ENCODE measurements at regions not wholly inside any gene's neighbourhood (a gene's known extent, or its start where the extent isn't known, plus 50 kb on each side); places are given as distances from the start of the nearest gene placed in this dataset.

DNA sequence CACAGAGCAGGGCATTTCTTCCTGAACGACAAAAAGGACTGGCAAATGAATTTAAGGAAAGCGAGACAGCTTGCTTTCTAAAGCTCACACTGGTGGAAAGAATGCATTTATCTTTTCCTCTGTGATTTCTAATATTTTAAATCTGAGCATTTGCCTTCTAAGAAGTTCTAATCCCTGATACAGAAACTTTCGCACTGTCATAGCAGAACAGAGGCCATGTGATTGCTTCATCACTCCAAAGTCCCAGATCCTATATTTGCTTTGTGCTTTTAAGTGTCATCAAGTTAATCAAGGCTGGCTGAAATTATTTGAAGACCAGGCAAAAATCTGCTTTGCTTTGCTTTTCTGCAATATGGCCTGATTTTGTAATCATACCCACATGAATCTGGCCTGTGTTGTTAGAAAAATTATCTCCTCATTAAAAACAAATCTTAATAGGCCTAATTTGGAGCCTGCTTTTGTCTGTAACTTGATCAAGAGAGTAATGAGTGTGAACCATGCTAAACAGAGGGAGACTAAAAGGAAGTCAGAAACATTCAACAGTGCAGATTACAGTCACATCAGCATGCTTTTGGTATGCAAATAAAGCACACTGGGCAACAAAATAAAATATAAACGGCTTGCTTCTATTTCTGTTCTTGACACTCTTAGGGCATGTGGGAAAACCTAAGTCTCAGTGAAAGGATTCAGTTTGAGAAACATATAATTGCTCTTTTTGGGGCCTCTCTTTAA lies 178.2 kb upstream of the ADAMTS9 start:
- Histone ChIP-seq H3K4me1 (peaks cover 6% of the 10 kb centered on the region), H3K27ac (no peak overlapping the region), H3K27me3 (ENCODE audit: insufficient read depth in 3 of 3, low read length in 2 of 3) (no peaks in the 10 kb centered on the region), H3K4me3 (no peak overlapping the region), H3K9me3 (peaks cover 13% of the 10 kb centered on the region), H3K36me3 (ENCODE audit: insufficient read depth in 1 of 2, low read depth in 1 of 2) (no peaks in the 10 kb centered on the region)
- intact Hi-C loops (cut with DNase I): no loop called here
- ATAC-seq (no peak), DNase-seq (no peak)
- WGBS, 3 donors: 59 to 62% (median 62%) methylated on average over 4 of the region's 4 CpGs
- no peak for TF ChIP-seq CTCF (IDR thresholded peaks at IDR 0.05)

GRCh38 chr3:64863226-64864212 lies 175.7 kb upstream of the ADAMTS9 start:
- WGBS, 3 donors: 64 to 74% (median 65%) methylated on average over 11 of the region's 11 CpGs
- H3K36me3 ChIP-seq (ENCODE audit: insufficient read depth in 1 of 2, low read depth in 1 of 2): no peaks in the 10 kb centered on the region
- DNase-seq (no peak), ATAC-seq (no peak)
- H3K27ac ChIP-seq: no peak overlapping the region
- TF ChIP-seq CTCF (IDR thresholded peaks at IDR 0.05): no peak
- H3K4me3 ChIP-seq: no peak overlapping the region
- no peaks in the 10 kb centered on the region for H3K9me3 ChIP-seq
- H3K27me3 ChIP-seq (ENCODE audit: insufficient read depth in 3 of 3, low read length in 2 of 3): no peaks in the 10 kb centered on the region
- intact Hi-C loops (cut with DNase I): no loop called here
- H3K4me1 ChIP-seq: peaks cover 6% of the 10 kb centered on the region

DNA sequence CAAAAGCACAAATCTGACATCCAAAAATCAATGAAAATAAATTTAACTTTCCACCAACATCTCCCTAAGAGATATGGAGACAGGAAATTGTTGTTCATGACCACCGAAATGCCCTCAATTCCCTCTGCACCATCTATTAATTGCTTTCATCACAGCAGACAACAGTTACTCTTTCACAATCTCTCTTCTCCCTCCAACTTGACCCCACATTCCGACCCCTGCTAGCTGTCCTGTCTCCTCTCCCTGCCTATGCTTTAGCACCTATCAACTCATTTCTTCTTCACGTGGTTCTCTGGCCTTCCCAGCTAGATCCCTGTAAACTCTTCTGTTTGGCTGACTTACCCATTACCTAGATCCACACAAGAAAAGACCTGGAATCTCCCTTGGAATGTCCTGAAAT lies 173.9 kb upstream of the ADAMTS9 start:
- no peak for DNase-seq
- intact Hi-C loops (cut with DNase I): no loop called here
- 77 to 78% (median 77%) methylated on average over 3 of the region's 3 CpGs for WGBS, 3 donors
- H3K27me3 ChIP-seq (ENCODE audit: insufficient read depth in 3 of 3, low read length in 2 of 3): no peaks in the 10 kb centered on the region
- H3K36me3 ChIP-seq (ENCODE audit: insufficient read depth in 1 of 2, low read depth in 1 of 2): no peaks in the 10 kb centered on the region
- no peak overlapping the region for H3K4me3 ChIP-seq
- ATAC-seq: no peak
- peaks cover 6% of the 10 kb centered on the region for H3K4me1 ChIP-seq
- H3K9me3 ChIP-seq: no peaks in the 10 kb centered on the region
- TF ChIP-seq CTCF (IDR thresholded peaks at IDR 0.05): no peak
- H3K27ac ChIP-seq: no peak overlapping the region

- no peak overlapping the region for H3K4me3 ChIP-seq
- H3K27ac ChIP-seq: no peak overlapping the region
- H3K36me3 ChIP-seq (ENCODE audit: insufficient read depth in 1 of 2, low read depth in 1 of 2): no peaks in the 10 kb centered on the region
- WGBS, 3 donors: 69 to 87% (median 72%) methylated on average over 2 of the region's 2 CpGs
- intact Hi-C loops (cut with DNase I): no loop called here
- TF ChIP-seq CTCF (IDR thresholded peaks at IDR 0.05): no peak
- H3K4me1 ChIP-seq: no peaks in the 10 kb centered on the region
- DNase-seq (no peak), ATAC-seq (no peak)
- no peaks in the 10 kb centered on the region for H3K9me3 ChIP-seq
- H3K27me3 ChIP-seq (ENCODE audit: insufficient read depth in 3 of 3, low read length in 2 of 3): no peaks in the 10 kb centered on the region
Measured at GRCh38 chr3:64860536-64860870, 172.7 kb upstream of the ADAMTS9 start.
